GM23338 (cell line): ENCODE measurements at regions not wholly inside any gene's neighbourhood (a gene's known extent, or its start where the extent isn't known, plus 50 kb on each side); places are given as distances from the start of the nearest gene placed in this dataset.

ENCODE experiments used
- CREB1 ChIP-seq: fragments of 250-450 bp; sonication (Bioruptor Pico); IDR thresholded peaks from 2 replicates; pipeline ENCODE4 v1.5.0; 2020; ENCODE audit warnings: low read depth, mild to moderate bottlenecking, moderate library complexity
- CTCF ChIP-seq, 2 experiments: fragments of 200-600 bp in 1 of 2; sonication (generic) in 1 of 2; conservative IDR thresholded peaks; 2 replicates each; pipeline versions ENCODE4 v1.5.1 to v1.6.1; 2016 to 2017; ENCODE audit warnings: antibody characterized with exemption in 2 of 2, low read depth in 2 of 2, mild to moderate bottlenecking in 2 of 2, moderate library complexity in 1 of 2
- ETS1 ChIP-seq: IDR thresholded peaks from 2 replicates; pipeline ENCODE4 v1.6.1; 2016; ENCODE audit warnings: antibody characterized with exemption
- EZH2 ChIP-seq: fragments of 200-600 bp; sonication (generic); IDR thresholded peaks from one replicate; pipeline ENCODE4 v1.8.0; 2017; ENCODE audit warnings: antibody characterized with exemption, mild to moderate bottlenecking, low read depth; ENCODE audit not compliant: unreplicated experiment
- EZH2phosphoT487 ChIP-seq: fragments of 200-600 bp; sonication (generic); IDR thresholded peaks from one replicate; pipeline ENCODE4 v1.8.1; 2018; ENCODE audit warnings: antibody characterized with exemption; ENCODE audit not compliant: unreplicated experiment
- JUNB ChIP-seq: IDR thresholded peaks from one replicate; pipeline ENCODE4 v1.6.1; 2016; ENCODE audit warnings: antibody characterized with exemption; ENCODE audit not compliant: unreplicated experiment
- NANOG ChIP-seq: IDR thresholded peaks from 2 replicates; pipeline ENCODE4 v1.6.1; 2016; ENCODE audit warnings: antibody characterized with exemption, borderline replicate concordance
- POLR2AphosphoS5 ChIP-seq: IDR thresholded peaks from 2 replicates; pipeline ENCODE4 v1.6.1; 2016; ENCODE audit warnings: antibody characterized with exemption, low read depth
- REST ChIP-seq: IDR thresholded peaks from one replicate; pipeline ENCODE4 v1.6.1; 2018; ENCODE audit warnings: antibody characterized with exemption; ENCODE audit not compliant: unreplicated experiment
- STAT1 ChIP-seq: IDR thresholded peaks from one replicate; pipeline ENCODE4 v1.6.1; 2016; ENCODE audit warnings: antibody characterized with exemption; ENCODE audit not compliant: unreplicated experiment
- ZNF114 ChIP-seq: fragments of 250-450 bp; sonication (Bioruptor Pico); IDR thresholded peaks from 2 replicates; pipeline ENCODE4 v1.5.0; 2020; ENCODE audit warnings: mild to moderate bottlenecking, moderate library complexity
- ZNF331 ChIP-seq: fragments of 250-450 bp; sonication (Bioruptor Pico); IDR thresholded peaks from 2 replicates; pipeline ENCODE4 v1.5.0; 2020; ENCODE audit warnings: low read depth, mild to moderate bottlenecking, moderate library complexity

- no peak for TF ChIP-seq CTCF (conservative IDR thresholded peaks at IDR 0.05; ENCODE audit: low read depth in 2 of 2)
- TF ChIP-seq POLR2AphosphoS5, result no peak
- no peak for TF ChIP-seq EZH2phosphoT487
- TF ChIP-seq EZH2, result no peak
- no peak for TF ChIP-seq NANOG
- no peak for TF ChIP-seq ZNF114
- no peak for TF ChIP-seq ETS1
- no peak for TF ChIP-seq REST
- no peak for TF ChIP-seq JUNB
- TF ChIP-seq ZNF331, result no peak
- no peak for TF ChIP-seq CREB1 (CRISPR knock-in tag)
- no peak for TF ChIP-seq STAT1
These were observed 495.4 kb upstream of the POM121L12 start for GRCh38 chr7:52540041-52540440.
